D341Med (cell line): ENCODE measurements at regions not wholly inside any gene's neighbourhood (a gene's known extent, or its start where the extent isn't known, plus 50 kb on each side); places are given as distances from the start of the nearest gene placed in this dataset.

ENCODE experiments used
- DNase-seq: peaks from one replicate; pipeline ENCODE4 v3.0.0; 2012; ENCODE audit warnings: low spot score

DNA sequence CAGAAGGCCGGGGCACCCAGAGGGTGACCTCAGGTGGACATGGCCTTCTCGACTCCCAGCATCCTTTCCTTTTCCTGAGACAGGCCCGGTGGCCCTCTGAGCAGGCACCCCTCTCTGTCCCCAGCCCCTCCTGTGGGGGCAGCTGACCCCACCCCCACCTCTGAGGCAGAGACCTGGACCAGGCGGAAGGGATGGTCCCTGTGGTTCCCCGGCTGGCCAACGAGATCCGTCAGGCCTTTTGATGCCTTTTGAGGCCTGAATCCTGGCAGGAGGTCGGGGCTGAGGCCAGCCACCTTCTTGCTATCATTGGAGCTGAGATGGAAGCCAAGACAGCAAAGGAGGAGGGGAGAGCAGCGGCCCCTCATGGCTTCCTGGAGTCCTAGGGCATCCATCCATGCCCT lies 50.2 kb upstream of the ACTRT2 start:
- DNase-seq, result peak; percentile 10
